ENCODE measurements at regions not wholly inside any gene's neighbourhood (a gene's known extent, or its start where the extent isn't known, plus 50 kb on each side); places are given as distances from the start of the nearest gene placed in this dataset.
A peak's percentile ranks its signal among the peaks of the same experiment; 100 is the strongest.

- H3K4me3 ChIP-seq (ENCODE audit: low read depth, low read length): no peak overlapping the region
Measured at GRCh38 chr12:98419081-98419794, 96.2 kb upstream of the TMPO start.

DNA sequence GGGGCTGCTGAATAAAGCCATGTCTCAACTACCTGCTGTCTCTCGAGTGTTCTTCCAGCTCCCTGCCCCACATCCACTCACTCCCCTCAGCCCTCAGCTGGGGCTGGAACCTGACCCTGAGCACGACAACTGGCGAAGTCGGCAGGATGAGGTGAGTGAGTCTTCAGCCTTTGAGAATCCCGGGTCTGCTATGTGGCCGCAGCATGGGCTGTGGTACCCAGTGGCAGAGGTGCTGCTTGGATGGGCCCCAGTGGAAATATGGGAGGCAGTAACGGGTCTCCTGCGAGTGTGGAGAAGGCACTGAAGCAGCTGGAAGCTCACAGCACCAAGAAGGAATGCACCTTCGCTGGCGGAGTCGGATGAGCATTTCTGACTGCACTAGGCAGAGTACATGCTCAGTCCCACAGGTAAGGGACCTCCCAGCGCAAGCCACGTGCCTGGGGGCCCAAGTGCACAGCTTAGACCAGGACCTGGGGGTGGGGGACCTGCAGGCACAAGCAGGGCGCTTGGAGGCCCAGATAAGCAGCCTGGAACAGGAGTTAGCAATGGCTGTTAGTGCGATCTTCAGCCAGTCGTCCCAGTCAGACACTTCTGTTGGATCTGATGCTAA, 95.5 kb upstream of the TMPO start:
- no peak for DNase-seq (ENCODE audit: low read depth)
- no peak for TF ChIP-seq CTCF (conservative IDR thresholded peaks at IDR 0.05; ENCODE audit: low read depth, low read length)
- H3K4me3 ChIP-seq (ENCODE audit: low read depth, low read length): no peak overlapping the region

More at GRCh38 chr12:98419081-98419794, 96.2 kb upstream of the TMPO start:
- no peak for DNase-seq (ENCODE audit: low read depth)
- no peak for TF ChIP-seq CTCF (conservative IDR thresholded peaks at IDR 0.05; ENCODE audit: low read depth, low read length)

GRCh38 chr12:98420461-98420860, 94.9 kb upstream of the TMPO start:
- no peak for TF ChIP-seq CTCF (conservative IDR thresholded peaks at IDR 0.05; ENCODE audit: low read depth, low read length)
- no peak overlapping the region for H3K4me3 ChIP-seq (ENCODE audit: low read depth, low read length)
- DNase-seq (ENCODE audit: low read depth): no peak

GRCh38 chr12:98421316-98421715, 94.1 kb upstream of the TMPO start:
- TF ChIP-seq CTCF (conservative IDR thresholded peaks at IDR 0.05; ENCODE audit: low read depth, low read length): no peak
- DNase-seq (ENCODE audit: low read depth): no peak
- no peak overlapping the region for H3K4me3 ChIP-seq (ENCODE audit: low read depth, low read length)

DNA sequence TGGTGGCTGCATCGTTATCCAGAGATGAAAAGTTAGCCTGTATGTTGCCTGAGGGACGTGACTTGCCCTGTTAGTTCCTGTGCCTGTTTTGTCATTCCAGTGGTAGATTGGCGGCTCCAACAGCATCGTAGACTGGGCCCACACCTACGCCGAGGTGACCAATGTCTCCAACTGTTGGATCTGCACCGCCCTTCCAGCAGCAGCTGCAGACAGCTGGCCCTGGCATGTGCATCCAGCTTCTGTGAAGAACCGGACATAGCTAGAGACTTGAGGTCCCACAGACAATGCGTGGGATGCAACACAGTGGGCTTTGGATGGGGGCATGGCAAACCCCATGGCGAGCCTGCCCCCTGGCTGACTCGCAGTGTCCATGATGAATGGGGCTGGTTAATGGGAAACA, 93.0 kb upstream of the TMPO start:
- TF ChIP-seq CTCF (conservative IDR thresholded peaks at IDR 0.05; ENCODE audit: low read depth, low read length): no peak
- no peak overlapping the region for H3K4me3 ChIP-seq (ENCODE audit: low read depth, low read length)
- DNase-seq (ENCODE audit: low read depth): no peak

DNA sequence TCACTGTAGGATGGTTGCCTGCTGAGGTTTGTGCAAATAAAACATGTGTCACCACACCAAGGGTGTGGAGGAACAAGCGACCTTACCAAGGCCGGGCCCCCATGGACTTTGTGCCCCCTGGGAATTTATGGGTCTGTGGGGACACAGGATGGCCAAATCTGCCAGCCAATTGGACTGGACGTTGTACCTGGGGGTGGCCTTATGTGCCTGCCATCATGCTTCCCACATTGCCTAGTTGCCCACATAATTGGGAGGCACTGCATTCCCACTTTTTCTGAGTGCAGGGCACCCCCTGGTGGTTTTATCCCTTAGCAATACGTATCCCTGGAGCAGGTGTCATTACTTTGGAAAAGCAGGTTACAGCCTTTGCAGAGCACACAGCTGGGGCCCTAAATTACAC, 92.6 kb upstream of the TMPO start:
- peak; percentile 50 for TF ChIP-seq CTCF (conservative IDR thresholded peaks at IDR 0.05; ENCODE audit: low read depth, low read length)
- H3K4me3 ChIP-seq (ENCODE audit: low read depth, low read length): no peak overlapping the region
- no peak for DNase-seq (ENCODE audit: low read depth)

GRCh38 chr12:98423963-98424362, 91.4 kb upstream of the TMPO start:
- no peak overlapping the region for H3K4me3 ChIP-seq (ENCODE audit: low read depth, low read length)
- no peak for DNase-seq (ENCODE audit: low read depth)
- no peak for TF ChIP-seq CTCF (conservative IDR thresholded peaks at IDR 0.05; ENCODE audit: low read depth, low read length)
